GM12892 (cell line): ENCODE measurements at regions not wholly inside any gene's neighbourhood (a gene's known extent, or its start where the extent isn't known, plus 50 kb on each side); places are given as distances from the start of the nearest gene placed in this dataset.

Experiments used
- POLR2A ChIP-seq: IDR thresholded peaks from 2 replicates; pipeline ENCODE4 v1.6.1; 2011; ENCODE audit warnings: low read depth, low read length, control low read depth
- POLR2AphosphoS5 ChIP-seq: IDR thresholded peaks from 2 replicates; pipeline ENCODE4 v1.6.1; 2011; ENCODE audit warnings: low read depth, low read length, control low read depth

DNA sequence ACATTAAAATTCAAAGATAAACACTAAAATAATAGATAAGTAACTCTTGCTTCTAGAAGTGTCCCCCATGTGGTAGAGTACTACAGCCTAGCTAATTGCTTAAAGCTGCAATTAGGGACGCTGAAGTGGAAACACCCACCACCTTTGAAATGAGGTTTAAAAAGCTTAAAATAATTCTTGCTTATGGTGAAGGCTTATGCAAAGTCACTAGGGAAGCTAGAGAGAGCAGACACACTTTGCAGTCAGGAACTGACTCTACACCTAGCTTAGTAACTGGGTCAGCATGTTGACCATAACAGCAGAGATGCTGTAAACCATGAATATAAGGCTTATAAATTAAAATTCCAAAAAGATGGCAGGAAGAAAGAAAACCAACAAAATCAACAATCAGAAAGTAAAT lies 65.4 kb upstream of the DSG1 start:
- TF ChIP-seq POLR2AphosphoS5: no peak
- no peak for TF ChIP-seq POLR2A
